DOHH2 (cell line): ENCODE measurements at regions not wholly inside any gene's neighbourhood (a gene's known extent, or its start where the extent isn't known, plus 50 kb on each side); places are given as distances from the start of the nearest gene placed in this dataset.

Experiments used
- H3F3A ChIP-seq: fragments of 200-600 bp; sonication (generic), shearing (Covaris generic); 2 replicates; pipeline ENCODE4 v1.6.0; 2016; ENCODE audit warnings: antibody characterized with exemption, mild to moderate bottlenecking; ENCODE audit not compliant: control insufficient read depth, insufficient read depth
- H3K27ac ChIP-seq: fragments of 200-600 bp; sonication (generic); 2 replicates; pipeline ENCODE4 v1.5.1; 2014; ENCODE audit warnings: low read depth, mild to moderate bottlenecking, low read length, moderate library complexity
- H3K27me3 ChIP-seq: fragments of 200-600 bp; sonication (generic); 2 replicates; pipeline ENCODE4 v1.6.1; 2014; ENCODE audit warnings: mild to moderate bottlenecking, low read length, mixed read lengths; ENCODE audit not compliant: control insufficient read depth
- H3K36me3 ChIP-seq: fragments of 200-600 bp; sonication (generic); 2 replicates; pipeline ENCODE4 v1.6.1; 2014; ENCODE audit warnings: mild to moderate bottlenecking, low read length, moderate library complexity, mixed read lengths; ENCODE audit not compliant: control insufficient read depth
- H3K4me1 ChIP-seq: fragments of 200-600 bp; sonication (generic); 2 replicates; pipeline ENCODE4 v1.6.1; 2014; ENCODE audit warnings: mild to moderate bottlenecking, low read length, mixed read lengths; ENCODE audit not compliant: control insufficient read depth
- H3K4me2 ChIP-seq: fragments of 200-600 bp; sonication (generic); 2 replicates; pipeline ENCODE4 v1.6.0; 2014; ENCODE audit warnings: mild to moderate bottlenecking, low read length, moderate library complexity
- H3K4me3 ChIP-seq: fragments of 200-600 bp; sonication (generic); 2 replicates; pipeline ENCODE4 v1.5.1; 2014; ENCODE audit warnings: mild to moderate bottlenecking, low read length, mixed read lengths
- H3K79me2 ChIP-seq: fragments of 200-600 bp; sonication (generic); 2 replicates; pipeline ENCODE4 v1.6.1; 2014; ENCODE audit warnings: mild to moderate bottlenecking, low read length, mixed read lengths; ENCODE audit not compliant: control insufficient read depth
- H3K9me2 ChIP-seq: fragments of 200-600 bp; sonication (generic); replicated peaks from 2 replicates; pipeline ENCODE4 v1.6.1; 2014; ENCODE audit warnings: mild to moderate bottlenecking, low read length, mixed read lengths; ENCODE audit not compliant: control insufficient read depth
- H3K9me3 ChIP-seq: fragments of 200-600 bp; sonication (generic); 2 replicates; pipeline ENCODE4 v1.6.1; 2014; ENCODE audit warnings: antibody characterized with exemption, low read length, mixed read lengths; ENCODE audit not compliant: control insufficient read depth, insufficient read depth
- H4K20me1 ChIP-seq: fragments of 200-600 bp; sonication (generic); 2 replicates; pipeline ENCODE4 v1.6.0; 2014; ENCODE audit warnings: low read depth, mild to moderate bottlenecking, antibody characterized with exemption, low read length, moderate library complexity; ENCODE audit not compliant: control insufficient read depth, insufficient read depth
- EZH2phosphoT487 ChIP-seq: fragments of 200-600 bp; sonication (generic); IDR thresholded peaks from 2 replicates; pipeline ENCODE4 v1.6.1; 2017; ENCODE audit warnings: borderline replicate concordance, mild to moderate bottlenecking, antibody characterized with exemption, low read length, moderate library complexity, mixed read lengths
- TF ChIP-seq, protein P1 (sequence below): fragments of 200-600 bp; sonication (generic); IDR thresholded peaks from one replicate; pipeline ENCODE4 v1.5.1; 2014; ENCODE audit warnings: antibody characterized with exemption, mild to moderate bottlenecking, low read depth, low read length; ENCODE audit not compliant: poor library complexity, severe bottlenecking

DNA sequence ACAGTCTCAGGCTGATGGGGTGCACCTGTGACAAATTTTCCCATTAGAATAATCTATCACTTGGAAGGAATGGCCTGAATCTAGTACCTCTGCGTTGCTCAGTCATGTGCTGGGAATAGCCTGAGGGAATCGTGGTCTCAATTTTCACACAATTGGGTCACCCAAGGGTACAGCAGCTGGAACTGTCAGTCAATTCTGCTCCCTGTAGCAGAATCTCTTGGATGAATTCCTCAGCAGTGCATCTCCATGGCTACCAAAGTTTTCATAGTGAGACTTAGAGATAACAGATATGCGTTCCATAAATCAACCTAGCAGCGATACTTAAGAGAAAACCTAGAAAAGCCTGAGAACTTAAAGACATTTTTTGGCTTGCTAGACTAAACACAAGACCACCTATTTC, 288.7 kb upstream of the CTSO start:
- H3K4me3 ChIP-seq = no peak overlapping the region
- H3F3A ChIP-seq = no peaks in the 10 kb centered on the region
- H3K27ac ChIP-seq = no peak overlapping the region
- H3K79me2 ChIP-seq = no peaks in the 10 kb centered on the region
- no peaks in the 10 kb centered on the region for H3K4me1 ChIP-seq
- TF ChIP-seq, protein P1, sequence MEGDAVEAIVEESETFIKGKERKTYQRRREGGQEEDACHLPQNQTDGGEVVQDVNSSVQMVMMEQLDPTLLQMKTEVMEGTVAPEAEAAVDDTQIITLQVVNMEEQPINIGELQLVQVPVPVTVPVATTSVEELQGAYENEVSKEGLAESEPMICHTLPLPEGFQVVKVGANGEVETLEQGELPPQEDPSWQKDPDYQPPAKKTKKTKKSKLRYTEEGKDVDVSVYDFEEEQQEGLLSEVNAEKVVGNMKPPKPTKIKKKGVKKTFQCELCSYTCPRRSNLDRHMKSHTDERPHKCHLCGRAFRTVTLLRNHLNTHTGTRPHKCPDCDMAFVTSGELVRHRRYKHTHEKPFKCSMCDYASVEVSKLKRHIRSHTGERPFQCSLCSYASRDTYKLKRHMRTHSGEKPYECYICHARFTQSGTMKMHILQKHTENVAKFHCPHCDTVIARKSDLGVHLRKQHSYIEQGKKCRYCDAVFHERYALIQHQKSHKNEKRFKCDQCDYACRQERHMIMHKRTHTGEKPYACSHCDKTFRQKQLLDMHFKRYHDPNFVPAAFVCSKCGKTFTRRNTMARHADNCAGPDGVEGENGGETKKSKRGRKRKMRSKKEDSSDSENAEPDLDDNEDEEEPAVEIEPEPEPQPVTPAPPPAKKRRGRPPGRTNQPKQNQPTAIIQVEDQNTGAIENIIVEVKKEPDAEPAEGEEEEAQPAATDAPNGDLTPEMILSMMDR = no peak
- no peak for TF ChIP-seq EZH2phosphoT487
- H3K4me2 ChIP-seq = no peak overlapping the region
- H3K9me2 ChIP-seq = no peaks in the 10 kb centered on the region
- no peaks in the 10 kb centered on the region for H4K20me1 ChIP-seq
- no peaks in the 10 kb centered on the region for H3K27me3 ChIP-seq
- no peaks in the 10 kb centered on the region for H3K9me3 ChIP-seq
- no peaks in the 10 kb centered on the region for H3K36me3 ChIP-seq

DNA sequence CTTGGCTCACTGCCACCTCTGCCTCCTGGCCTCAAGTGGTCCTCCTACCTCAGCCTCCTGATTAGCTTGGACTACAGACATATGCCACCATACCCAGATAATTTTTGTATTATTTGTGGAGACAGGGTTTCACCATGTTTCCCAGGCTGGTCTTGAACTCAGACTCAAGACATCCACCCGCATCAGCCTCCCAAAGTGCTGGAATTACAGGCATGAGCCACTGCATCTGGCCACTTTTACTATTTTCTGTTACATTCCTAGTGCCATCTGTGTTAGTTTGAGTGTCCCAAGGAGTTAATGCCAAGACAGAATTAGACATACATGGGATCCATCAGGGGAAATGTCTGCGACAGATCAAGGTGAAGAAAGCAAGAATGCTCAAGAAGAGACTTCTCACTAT, 288.2 kb upstream of the CTSO start:
- H3K27ac ChIP-seq = no peak overlapping the region
- H3K9me3 ChIP-seq = no peaks in the 10 kb centered on the region
- no peaks in the 10 kb centered on the region for H3K36me3 ChIP-seq
- no peak for TF ChIP-seq EZH2phosphoT487
- TF ChIP-seq, protein P1 = no peak
- H3K4me1 ChIP-seq = no peaks in the 10 kb centered on the region
- H3K9me2 ChIP-seq = no peaks in the 10 kb centered on the region
- H3K27me3 ChIP-seq = no peaks in the 10 kb centered on the region
- no peaks in the 10 kb centered on the region for H3F3A ChIP-seq
- H3K4me3 ChIP-seq = no peak overlapping the region
- H4K20me1 ChIP-seq = no peaks in the 10 kb centered on the region
- H3K79me2 ChIP-seq = no peaks in the 10 kb centered on the region
- H3K4me2 ChIP-seq = no peak overlapping the region

DNA sequence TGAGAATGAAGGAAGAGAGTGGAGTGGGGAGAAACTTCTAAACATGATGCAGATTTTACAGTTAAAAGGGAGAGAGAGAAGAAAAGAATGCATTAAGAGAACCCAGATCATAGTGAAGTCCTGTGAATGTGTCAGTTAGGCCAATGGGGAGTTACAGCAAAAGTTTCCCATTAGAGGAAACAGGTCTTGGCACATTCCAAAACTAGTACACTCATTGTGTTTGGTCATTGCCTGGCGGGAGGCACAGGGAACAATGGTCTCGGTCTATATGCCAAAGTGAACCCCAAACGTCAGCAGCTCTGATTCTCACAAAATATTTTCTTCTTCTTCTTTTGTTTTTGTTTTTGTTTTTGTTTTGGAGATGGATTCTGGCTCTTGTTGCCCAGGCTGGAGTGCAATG, 284.5 kb upstream of the CTSO start:
- no peaks in the 10 kb centered on the region for H3F3A ChIP-seq
- no peak overlapping the region for H3K27ac ChIP-seq
- H3K4me1 ChIP-seq = no peaks in the 10 kb centered on the region
- no peaks in the 10 kb centered on the region for H3K27me3 ChIP-seq
- no peaks in the 10 kb centered on the region for H3K36me3 ChIP-seq
- H3K9me2 ChIP-seq = no peaks in the 10 kb centered on the region
- no peaks in the 10 kb centered on the region for H3K79me2 ChIP-seq
- TF ChIP-seq, protein P1 = no peak
- no peak for TF ChIP-seq EZH2phosphoT487
- H3K4me3 ChIP-seq = no peak overlapping the region
- no peak overlapping the region for H3K4me2 ChIP-seq
- H4K20me1 ChIP-seq = no peaks in the 10 kb centered on the region
- no peaks in the 10 kb centered on the region for H3K9me3 ChIP-seq

DNA sequence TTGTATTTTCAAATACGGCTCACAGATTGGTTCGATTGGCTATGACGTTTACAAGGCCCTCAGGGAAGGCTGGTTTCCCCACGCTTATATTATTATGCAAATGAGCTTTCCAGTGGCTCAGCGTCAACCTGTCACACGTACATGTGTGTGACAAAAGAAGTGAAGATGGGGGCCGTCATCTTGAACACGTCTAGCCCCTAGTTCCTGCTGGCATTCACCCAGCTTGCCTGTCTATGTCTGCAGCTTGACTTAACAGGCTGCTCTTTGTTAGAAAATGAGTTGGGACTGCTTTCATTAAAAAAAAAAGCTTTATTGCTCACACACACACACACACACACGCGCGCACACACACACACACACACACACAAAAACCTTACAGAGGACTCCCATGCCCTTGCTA, 283.6 kb upstream of the CTSO start:
- Histone ChIP-seq H3K36me3 (no peaks in the 10 kb centered on the region), H3K9me3 (no peaks in the 10 kb centered on the region), H3K9me2 (no peaks in the 10 kb centered on the region), H3K4me2 (no peak overlapping the region), H3K4me3 (no peak overlapping the region), H3K4me1 (no peaks in the 10 kb centered on the region), H3K27ac (no peak overlapping the region), H3F3A (no peaks in the 10 kb centered on the region), H3K27me3 (no peaks in the 10 kb centered on the region), H3K79me2 (no peaks in the 10 kb centered on the region), H4K20me1 (no peaks in the 10 kb centered on the region)
- TF ChIP-seq, protein P1 = no peak
- no peak for TF ChIP-seq EZH2phosphoT487
